MG63 (cell line): ENCODE measurements at regions not wholly inside any gene's neighbourhood (a gene's known extent, or its start where the extent isn't known, plus 50 kb on each side); places are given as distances from the start of the nearest gene placed in this dataset.

Experiments
- DNase-seq: peaks from one replicate; pipeline ENCODE4 v3.0.0-alpha.2; 2020
- H3K27me3 ChIP-seq: fragments of 250-450 bp; sonication (Bioruptor Pico); 2 replicates; pipeline ENCODE4 v1.5.1; 2020; ENCODE audit warnings: mild to moderate bottlenecking, moderate library complexity
- H3K36me3 ChIP-seq: fragments of 250-450 bp; sonication (Bioruptor Pico); 2 replicates; pipeline ENCODE4 v1.5.1; 2020; ENCODE audit warnings: mild to moderate bottlenecking, moderate library complexity
- H3K4me3 ChIP-seq: fragments of 250-450 bp; sonication (Bioruptor Pico); 2 replicates; pipeline ENCODE4 v1.5.1; 2020; ENCODE audit warnings: mild to moderate bottlenecking, moderate library complexity
- H3K9me3 ChIP-seq: fragments of 250-450 bp; sonication (Bioruptor Pico); 2 replicates; pipeline ENCODE4 v1.5.1; 2020; ENCODE audit warnings: mild to moderate bottlenecking, moderate library complexity

GRCh38 chr4:141972950-141973349, 336.6 kb downstream of the IL15 start:
- Histone ChIP-seq H3K36me3 (no peaks in the 10 kb centered on the region), H3K27me3 (no peaks in the 10 kb centered on the region), H3K4me3 (no peak overlapping the region), H3K9me3 (no peaks in the 10 kb centered on the region)
- DNase-seq, result no peak
